BE2C (cell line): ENCODE measurements at regions not wholly inside any gene's neighbourhood (a gene's known extent, or its start where the extent isn't known, plus 50 kb on each side); places are given as distances from the start of the nearest gene placed in this dataset.

Experiments
- DNase-seq: peaks from one replicate; pipeline ENCODE4 v3.0.0-alpha.2; 2020
- H3K27me3 ChIP-seq: fragments of 250-450 bp; sonication (Bioruptor Pico); 2 replicates; pipeline ENCODE4 v1.5.1; 2020; ENCODE audit warnings: mild to moderate bottlenecking
- H3K36me3 ChIP-seq: fragments of 250-450 bp; sonication (Bioruptor Pico); 2 replicates; pipeline ENCODE4 v1.5.1; 2020; ENCODE audit warnings: mild to moderate bottlenecking
- H3K4me1 ChIP-seq: fragments of 250-450 bp; sonication (Bioruptor Pico); 2 replicates; pipeline ENCODE4 v1.5.1; 2020
- H3K4me3 ChIP-seq: 2 replicates; pipeline ENCODE4 v1.5.1; 2011; ENCODE audit warnings: low read depth, low read length
- H3K9me3 ChIP-seq: fragments of 250-450 bp; sonication (Bioruptor Pico); 2 replicates; pipeline ENCODE4 v1.5.1; 2020
- TF ChIP-seq, protein P1 (sequence below): IDR thresholded peaks from 2 replicates; pipeline ENCODE4 v1.5.1; 2012; ENCODE audit warnings: mild to moderate bottlenecking, low read depth, low read length

DNA sequence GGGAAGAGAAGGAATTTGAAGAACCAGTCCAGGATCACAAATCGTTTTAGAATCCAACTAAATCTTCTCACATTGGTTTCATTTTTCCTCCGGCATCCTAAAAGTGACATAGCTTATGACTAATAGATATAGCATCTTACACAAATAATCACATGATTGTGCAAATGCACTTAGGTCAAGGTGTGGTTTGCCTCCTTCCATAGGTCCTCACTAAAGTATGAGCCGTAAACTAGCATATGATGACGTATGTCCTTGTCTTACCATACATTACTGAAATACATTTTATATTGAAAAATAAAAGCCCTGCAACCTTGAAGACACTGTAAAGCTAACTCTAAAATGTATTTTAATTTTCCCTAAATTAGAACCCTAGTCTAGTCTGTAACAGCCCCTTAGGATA lies 362.7 kb upstream of the ADAMTS16 start:
- no peaks in the 10 kb centered on the region for H3K27me3 ChIP-seq
- DNase-seq = no peak

DNA sequence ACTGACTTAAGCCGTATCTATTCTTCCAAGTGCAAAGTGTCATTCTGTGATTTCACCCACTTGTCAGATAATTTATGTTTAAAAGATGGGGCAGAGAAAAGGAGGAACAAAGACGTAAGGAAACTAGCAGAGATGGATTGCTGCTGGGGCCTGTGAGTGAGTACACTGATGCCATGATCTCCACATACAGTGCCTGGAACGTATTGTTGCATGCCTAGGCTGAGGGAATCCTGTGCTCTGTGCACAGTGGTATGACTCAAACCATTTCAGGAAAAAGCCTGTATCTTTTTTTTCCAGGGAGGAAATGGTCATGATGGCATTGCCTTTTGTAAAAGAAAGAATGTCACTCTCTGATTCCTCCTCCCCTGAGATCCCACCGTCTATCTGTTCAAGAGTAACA lies 359.5 kb upstream of the ADAMTS16 start:
- Histone ChIP-seq H3K9me3 (no peaks in the 10 kb centered on the region), H3K36me3 (no peaks in the 10 kb centered on the region), H3K27me3 (no peaks in the 10 kb centered on the region), H3K4me1 (no peaks in the 10 kb centered on the region), H3K4me3 (no peak overlapping the region)
- TF ChIP-seq, protein P1, sequence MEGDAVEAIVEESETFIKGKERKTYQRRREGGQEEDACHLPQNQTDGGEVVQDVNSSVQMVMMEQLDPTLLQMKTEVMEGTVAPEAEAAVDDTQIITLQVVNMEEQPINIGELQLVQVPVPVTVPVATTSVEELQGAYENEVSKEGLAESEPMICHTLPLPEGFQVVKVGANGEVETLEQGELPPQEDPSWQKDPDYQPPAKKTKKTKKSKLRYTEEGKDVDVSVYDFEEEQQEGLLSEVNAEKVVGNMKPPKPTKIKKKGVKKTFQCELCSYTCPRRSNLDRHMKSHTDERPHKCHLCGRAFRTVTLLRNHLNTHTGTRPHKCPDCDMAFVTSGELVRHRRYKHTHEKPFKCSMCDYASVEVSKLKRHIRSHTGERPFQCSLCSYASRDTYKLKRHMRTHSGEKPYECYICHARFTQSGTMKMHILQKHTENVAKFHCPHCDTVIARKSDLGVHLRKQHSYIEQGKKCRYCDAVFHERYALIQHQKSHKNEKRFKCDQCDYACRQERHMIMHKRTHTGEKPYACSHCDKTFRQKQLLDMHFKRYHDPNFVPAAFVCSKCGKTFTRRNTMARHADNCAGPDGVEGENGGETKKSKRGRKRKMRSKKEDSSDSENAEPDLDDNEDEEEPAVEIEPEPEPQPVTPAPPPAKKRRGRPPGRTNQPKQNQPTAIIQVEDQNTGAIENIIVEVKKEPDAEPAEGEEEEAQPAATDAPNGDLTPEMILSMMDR = no peak
- no peak for DNase-seq

More for the DNA sequence above, 362.7 kb upstream of the ADAMTS16 start:
- TF ChIP-seq, protein P1 = no peak
- Histone ChIP-seq H3K36me3 (no peaks in the 10 kb centered on the region), H3K4me3 (no peak overlapping the region), H3K9me3 (no peaks in the 10 kb centered on the region), H3K4me1 (no peaks in the 10 kb centered on the region)

DNA sequence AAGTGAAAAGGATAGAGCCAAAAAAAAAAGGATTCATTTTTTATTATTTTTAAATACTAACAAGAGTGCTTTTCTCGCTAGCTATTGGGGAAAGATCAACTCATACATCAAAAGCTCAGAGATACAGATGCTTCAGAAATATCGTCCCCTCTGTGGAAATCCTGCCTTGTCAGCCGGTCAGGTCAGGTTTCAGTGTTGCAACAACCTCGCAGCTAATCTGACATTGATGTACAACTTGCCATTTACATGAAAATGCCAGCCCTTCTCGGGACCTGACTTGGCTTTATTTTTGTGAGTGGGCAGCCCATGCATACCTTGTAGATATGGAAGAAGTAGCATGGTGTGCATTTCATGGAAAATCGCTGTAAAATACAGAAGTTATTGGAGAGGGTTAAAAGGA lies 358.8 kb upstream of the ADAMTS16 start:
- DNase-seq = no peak
- Histone ChIP-seq H3K9me3 (no peaks in the 10 kb centered on the region), H3K4me1 (no peaks in the 10 kb centered on the region), H3K36me3 (no peaks in the 10 kb centered on the region), H3K27me3 (no peaks in the 10 kb centered on the region), H3K4me3 (no peak overlapping the region)
- TF ChIP-seq, protein P1 = no peak

DNA sequence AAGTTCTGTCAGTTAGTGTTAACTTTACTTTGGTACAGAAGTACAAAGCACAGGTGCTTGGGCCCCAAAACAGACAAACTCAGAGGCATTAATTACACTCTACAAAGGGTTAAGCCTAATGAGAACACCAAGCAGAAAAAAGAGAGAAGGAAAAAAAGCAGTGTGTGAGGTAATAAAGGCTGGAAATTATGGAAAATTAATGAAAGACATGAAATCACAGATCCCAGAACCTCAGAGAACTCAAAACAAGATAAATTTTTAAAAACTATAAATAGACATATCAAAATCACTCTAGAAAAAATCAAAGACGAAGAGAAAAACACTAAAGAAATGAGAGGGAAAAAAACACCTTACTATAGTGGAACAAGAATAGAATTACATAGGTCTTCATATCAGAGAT lies 354.2 kb upstream of the ADAMTS16 start:
- Histone ChIP-seq H3K9me3 (no peaks in the 10 kb centered on the region), H3K36me3 (no peaks in the 10 kb centered on the region), H3K4me1 (no peaks in the 10 kb centered on the region), H3K4me3 (no peak overlapping the region), H3K27me3 (no peaks in the 10 kb centered on the region)
- DNase-seq = no peak
- TF ChIP-seq, protein P1 = no peak

DNA sequence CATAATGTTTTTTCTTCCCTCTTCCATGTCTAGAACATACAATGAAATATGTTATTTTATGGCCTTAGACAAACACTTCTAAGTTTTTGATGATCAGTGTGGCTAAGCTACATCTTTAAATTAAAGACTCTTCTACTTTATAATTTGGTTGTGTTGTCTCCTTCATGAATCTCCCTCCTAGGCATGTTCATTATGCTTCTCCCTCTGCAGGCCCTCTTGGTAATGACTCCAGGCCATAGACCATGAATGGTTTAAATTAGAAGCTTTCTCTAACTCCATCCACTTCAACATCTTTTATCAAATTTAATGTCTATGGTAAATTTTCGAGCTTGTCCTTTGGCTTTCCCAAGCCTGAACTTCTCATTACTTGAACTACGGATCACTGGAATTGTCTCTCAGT lies 342.7 kb upstream of the ADAMTS16 start:
- Histone ChIP-seq H3K4me1 (no peaks in the 10 kb centered on the region), H3K27me3 (no peaks in the 10 kb centered on the region; the same call in 1 of the 2 replicates), H3K9me3 (no peaks in the 10 kb centered on the region), H3K36me3 (no peaks in the 10 kb centered on the region), H3K4me3 (no peak overlapping the region)
- no peak for DNase-seq
- TF ChIP-seq, protein P1 = no peak

DNA sequence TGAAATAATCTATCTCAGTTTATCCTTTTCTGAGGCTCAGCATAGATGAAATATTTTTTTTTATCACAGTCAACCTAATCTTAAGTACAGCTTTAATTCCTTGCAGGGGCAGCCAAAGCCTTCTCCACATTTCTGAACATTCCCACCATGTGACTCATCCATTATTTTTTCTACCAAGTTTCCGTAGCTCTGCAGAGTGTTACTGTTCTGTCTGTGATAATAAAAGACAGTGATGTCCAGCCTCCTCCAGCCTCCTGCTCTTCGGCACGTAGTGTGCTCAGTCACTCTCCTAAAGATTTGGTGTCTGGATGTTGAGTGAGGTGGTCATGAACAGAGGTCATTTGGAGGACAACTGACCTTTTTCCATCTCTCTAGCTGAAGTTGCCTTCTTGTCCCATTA lies 338.1 kb upstream of the ADAMTS16 start:
- Histone ChIP-seq H3K4me1 (no peaks in the 10 kb centered on the region), H3K4me3 (no peak overlapping the region), H3K27me3 (peaks cover 10% of the 10 kb centered on the region), H3K9me3 (no peaks in the 10 kb centered on the region), H3K36me3 (no peaks in the 10 kb centered on the region)
- TF ChIP-seq, protein P1 = no peak
- DNase-seq = no peak
